Transverse colon (tissue), 4 donors: ENCODE measurements at regions not wholly inside any gene's neighbourhood (a gene's known extent, or its start where the extent isn't known, plus 50 kb on each side); places are given as distances from the start of the nearest gene placed in this dataset.

Experiments used
- DNase-seq: peaks from one replicate; pipeline ENCODE4 v3.0.0-alpha.2; 2019
- H3K27ac ChIP-seq, 4 donors: fragments of 200-600 bp; sonication (generic); 2 replicates each; pipeline ENCODE4 v1.5.1; 2016 to 2018; ENCODE audit warnings: inconsistent platforms in 4 of 4
- H3K27me3 ChIP-seq: fragments of 200-600 bp; sonication (generic); 2 replicates; pipeline ENCODE4 v1.5.1; 2017; ENCODE audit warnings: inconsistent platforms
- H3K36me3 ChIP-seq, 4 donors: fragments of 200-600 bp; sonication (generic); 2 replicates each; pipeline ENCODE4 v1.5.1; 2017 to 2019; ENCODE audit warnings: inconsistent platforms in 4 of 4
- H3K4me1 ChIP-seq, 4 donors: fragments of 200-600 bp; sonication (generic); 2 replicates each; pipeline ENCODE4 v1.5.1; 2017 to 2020; ENCODE audit warnings: inconsistent platforms in 4 of 4
- H3K4me3 ChIP-seq, 4 donors: fragments of 200-600 bp; sonication (generic); 1 replicate in 1 of 4; 2 replicates in 3 of 4; pipeline versions ENCODE4 v1.5.1 to v1.6.1; 2017 to 2019; ENCODE audit warnings: inconsistent platforms in 4 of 4
- H3K9me3 ChIP-seq, 2 donors: fragments of 200-600 bp; sonication (generic); 2 replicates each; pipeline ENCODE4 v1.5.1; 2017 to 2019; ENCODE audit warnings: inconsistent platforms in 2 of 2
- EP300 ChIP-seq: sonication (generic); formaldehyde crosslinking; IDR thresholded peaks from one replicate; pipeline ENCODE4 v1.6.1; 2017; ENCODE audit warnings: antibody characterized with exemption, low read depth
- POLR2A ChIP-seq: fragments of 450-650 bp; IDR thresholded peaks from one replicate; pipeline ENCODE4 v1.6.1; 2016; ENCODE audit warnings: antibody characterized with exemption, mild to moderate bottlenecking, moderate library complexity
- POLR2AphosphoS5 ChIP-seq, 3 donors: sonication (generic); formaldehyde crosslinking; IDR thresholded peaks; one replicate each; pipeline ENCODE4 v1.6.1; 2016; ENCODE audit warnings: antibody characterized with exemption in 3 of 3
- WGBS, 2 donors: methylation state at CpG; one replicate each; pipeline ENCODE4 v1.1.5; 2018; ENCODE audit warnings: low coverage in 1 of 2; 5-methylcytosine and 5-hydroxymethylcytosine counted together
- in situ Hi-C, 4 donors: fragments of 200-750 bp; cut with MboI; loops; one replicate each; pipeline versions ENCODE4 v1.15.0 to v1.15.1; 2017; ENCODE audit warnings: low sequenced_read_pairs in 3 of 4, low pct_ligation_motif_present in 1 of 4, low pct_unique_long_range_greater_than_20kb in 1 of 4
- intact Hi-C: fragments of 100-400 bp; cut with DNase I; formaldehyde crosslinking; loops from one replicate; pipeline ENCODE4 v1.15.1; 2023; ENCODE audit warnings: low total_unique reads
- TF ChIP-seq, protein P1 (sequence below), 5 experiments: fragments of 200-600 bp in 3 of 5; fragments of 450-650 bp in 2 of 5; sonication (generic) in 3 of 5; IDR thresholded peaks; 1 replicate in 2 of 5; 2 replicates in 3 of 5; pipeline ENCODE4 v1.5.1; 2016 to 2017; ENCODE audit warnings: antibody characterized with exemption in 5 of 5, inconsistent platforms in 3 of 5, mild to moderate bottlenecking in 2 of 5, moderate library complexity in 1 of 5

DNA sequence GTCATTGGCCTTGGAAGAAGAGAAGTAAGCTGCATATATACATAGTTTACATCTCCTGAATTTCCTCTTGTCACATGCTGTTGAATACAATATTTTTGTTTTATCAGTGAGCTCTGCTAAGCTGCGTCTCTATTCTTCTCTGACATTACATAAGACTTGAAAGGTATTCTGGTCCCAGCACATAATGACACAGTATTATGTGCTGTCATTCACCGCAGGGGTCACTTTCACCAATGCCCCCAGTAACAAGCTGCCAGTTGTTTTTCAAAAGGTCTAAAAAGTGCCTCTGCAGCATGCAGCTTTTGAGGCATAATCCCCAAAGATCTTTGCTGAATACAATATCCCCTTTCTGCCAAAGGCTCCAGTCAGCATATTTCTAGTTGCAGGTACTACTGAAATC is 349.0 kb upstream of the FAM174A start:
- Histone ChIP-seq H3K36me3 (no peaks in the 10 kb centered on the region), H3K4me1 (no peaks in the 10 kb centered on the region), H3K27me3 (no peaks in the 10 kb centered on the region), H3K27ac (no peak overlapping the region), H3K9me3 (no peaks in the 10 kb centered on the region), H3K4me3 (no peak overlapping the region)
- TF ChIP-seq POLR2AphosphoS5 (IDR thresholded peaks at IDR 0.05) = no peak
- TF ChIP-seq, protein P1, sequence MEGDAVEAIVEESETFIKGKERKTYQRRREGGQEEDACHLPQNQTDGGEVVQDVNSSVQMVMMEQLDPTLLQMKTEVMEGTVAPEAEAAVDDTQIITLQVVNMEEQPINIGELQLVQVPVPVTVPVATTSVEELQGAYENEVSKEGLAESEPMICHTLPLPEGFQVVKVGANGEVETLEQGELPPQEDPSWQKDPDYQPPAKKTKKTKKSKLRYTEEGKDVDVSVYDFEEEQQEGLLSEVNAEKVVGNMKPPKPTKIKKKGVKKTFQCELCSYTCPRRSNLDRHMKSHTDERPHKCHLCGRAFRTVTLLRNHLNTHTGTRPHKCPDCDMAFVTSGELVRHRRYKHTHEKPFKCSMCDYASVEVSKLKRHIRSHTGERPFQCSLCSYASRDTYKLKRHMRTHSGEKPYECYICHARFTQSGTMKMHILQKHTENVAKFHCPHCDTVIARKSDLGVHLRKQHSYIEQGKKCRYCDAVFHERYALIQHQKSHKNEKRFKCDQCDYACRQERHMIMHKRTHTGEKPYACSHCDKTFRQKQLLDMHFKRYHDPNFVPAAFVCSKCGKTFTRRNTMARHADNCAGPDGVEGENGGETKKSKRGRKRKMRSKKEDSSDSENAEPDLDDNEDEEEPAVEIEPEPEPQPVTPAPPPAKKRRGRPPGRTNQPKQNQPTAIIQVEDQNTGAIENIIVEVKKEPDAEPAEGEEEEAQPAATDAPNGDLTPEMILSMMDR (IDR thresholded peaks at IDR 0.05) = no peak
- TF ChIP-seq POLR2A = no peak
- TF ChIP-seq EP300 = no peak
- intact Hi-C loops = no loop called here
- in situ Hi-C loops = no loop called here
- 56 to 68% methylated on average over 1 to 2 of the region's 2 CpGs for WGBS, 2 donors
- DNase-seq = no peak

DNA sequence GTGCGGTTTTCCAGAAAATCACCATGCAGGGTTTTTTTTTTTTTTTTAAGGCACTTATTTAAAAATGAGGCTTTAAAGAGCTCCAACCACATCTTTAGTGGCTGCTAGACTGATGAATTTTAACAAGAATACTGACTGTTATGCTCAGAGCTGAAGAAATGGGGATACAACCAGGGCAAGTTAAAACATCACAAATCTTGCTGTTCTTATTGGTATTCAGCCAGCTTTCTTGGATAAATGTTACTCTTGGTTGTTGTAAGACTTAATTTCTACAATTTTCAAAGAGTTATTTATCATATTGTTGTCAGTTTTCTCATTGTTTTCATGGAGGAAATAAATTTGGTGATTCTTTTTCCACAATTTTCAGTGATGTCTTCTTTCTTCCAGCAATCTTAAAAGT is 352.8 kb upstream of the FAM174A start:
- intact Hi-C loops = loop anchor here (5.0 kb wide), 1 partner anchor 895 kb away; no protein-coding TSS in a partner anchor
- TF ChIP-seq EP300 (no peak), POLR2AphosphoS5 (IDR thresholded peaks at IDR 0.05) (no peak), POLR2A (no peak)
- TF ChIP-seq, protein P1 (IDR thresholded peaks at IDR 0.05) = no peak
- Histone ChIP-seq H3K27me3 (no peaks in the 10 kb centered on the region), H3K4me3 (no peak overlapping the region), H3K27ac (no peak overlapping the region), H3K4me1 (no peaks in the 10 kb centered on the region), H3K36me3 (no peaks in the 10 kb centered on the region), H3K9me3 (no peaks in the 10 kb centered on the region)
- WGBS, 2 donors = 88% methylated on average over 1 of the region's 1 CpG; no CpG with 5 or more reads in 1 of the 2 donors
- in situ Hi-C loops = no loop called here
- no peak for DNase-seq

DNA sequence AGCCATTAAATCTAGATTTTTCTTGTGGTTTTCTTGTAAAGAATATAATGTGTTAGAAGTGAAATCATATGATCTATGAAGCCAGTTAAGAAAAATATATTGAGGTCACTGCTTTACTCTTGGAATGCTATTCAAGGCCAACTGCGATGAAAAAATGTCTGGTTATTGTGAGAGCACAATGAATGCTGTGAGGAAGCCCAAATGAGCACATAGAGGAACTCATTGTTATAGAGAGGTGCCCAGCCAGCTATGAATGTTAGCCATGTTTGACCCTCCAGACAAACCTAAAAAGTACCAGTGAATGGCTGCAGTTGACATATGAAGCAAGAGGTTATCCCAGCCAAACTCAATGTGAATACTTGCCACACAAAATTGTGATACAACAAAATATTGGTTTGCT is 359.8 kb upstream of the FAM174A start:
- intact Hi-C loops = no loop called here
- 79 to 100% methylated on average over 1 of the region's 1 CpG for WGBS, 2 donors
- DNase-seq = no peak
- no peak overlapping the region for H3K4me3 ChIP-seq
- H3K4me1 ChIP-seq = no peaks in the 10 kb centered on the region
- TF ChIP-seq POLR2A (no peak), EP300 (no peak), POLR2AphosphoS5 (IDR thresholded peaks at IDR 0.05) (no peak)
- TF ChIP-seq, protein P1 (IDR thresholded peaks at IDR 0.05) = no peak
- no peak overlapping the region for H3K27ac ChIP-seq
- H3K36me3 ChIP-seq = no peaks in the 10 kb centered on the region
- in situ Hi-C loops = no loop called here
- no peaks in the 10 kb centered on the region for H3K27me3 ChIP-seq
- no peaks in the 10 kb centered on the region for H3K9me3 ChIP-seq

DNA sequence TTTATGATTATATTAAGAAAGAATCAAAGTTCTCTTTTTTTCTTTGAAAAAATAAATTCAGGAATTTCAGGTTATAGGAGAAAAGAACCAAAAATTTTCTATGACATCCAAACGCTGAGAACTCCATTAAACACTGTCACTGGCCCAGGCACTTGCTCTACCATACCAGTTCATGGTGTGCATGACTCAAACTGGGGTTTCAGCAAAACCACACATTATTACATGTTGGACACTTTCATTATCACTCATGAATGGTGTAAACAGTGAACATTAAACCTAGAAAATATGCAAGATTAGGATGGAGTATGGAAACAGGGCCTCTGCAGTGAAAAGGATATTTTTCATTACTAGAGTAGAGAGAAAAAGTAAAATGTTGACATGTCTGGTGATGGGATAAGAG is 369.9 kb upstream of the FAM174A start:
- Histone ChIP-seq H3K36me3 (no peaks in the 10 kb centered on the region), H3K4me3 (no peak overlapping the region), H3K4me1 (no peaks in the 10 kb centered on the region), H3K27ac (no peak overlapping the region), H3K27me3 (no peaks in the 10 kb centered on the region), H3K9me3 (no peaks in the 10 kb centered on the region)
- TF ChIP-seq, protein P1 (IDR thresholded peaks at IDR 0.05) = no peak
- TF ChIP-seq EP300 = no peak
- TF ChIP-seq POLR2A = no peak
- no peak for TF ChIP-seq POLR2AphosphoS5 (IDR thresholded peaks at IDR 0.05)
- 60 to 83% methylated on average over 1 of the region's 1 CpG for WGBS, 2 donors
- in situ Hi-C loops = no loop called here
- no peak for DNase-seq
- intact Hi-C loops = no loop called here
